Neuronal stem cell (in vitro differentiated cells): ENCODE measurements at regions not wholly inside any gene's neighbourhood (a gene's known extent, or its start where the extent isn't known, plus 50 kb on each side); places are given as distances from the start of the nearest gene placed in this dataset.

Experiments used
- DNase-seq: peaks from one replicate; pipeline ENCODE4 v3.0.0-alpha.2; 2013; ENCODE audit warnings: low spot score
- H2AFZ ChIP-seq: one replicate; pipeline ENCODE4 v1.6.1; 2013; ENCODE audit warnings: mild to moderate bottlenecking, low read length, inconsistent platforms
- H2AK5ac ChIP-seq: 2 replicates; pipeline ENCODE4 v1.6.1; 2013; ENCODE audit warnings: low read depth, mild to moderate bottlenecking, inconsistent platforms, low read length, moderate library complexity, mixed read lengths
- H2BK120ac ChIP-seq: 2 replicates; pipeline ENCODE4 v1.6.1; 2013; ENCODE audit warnings: low read depth, mild to moderate bottlenecking, inconsistent platforms, low read length, moderate library complexity, mixed read lengths
- H2BK12ac ChIP-seq: one replicate; pipeline ENCODE4 v1.6.1; 2013; ENCODE audit warnings: low read length, inconsistent platforms
- H2BK15ac ChIP-seq: 2 replicates; pipeline ENCODE4 v1.6.1; 2013; ENCODE audit warnings: mild to moderate bottlenecking, low read length, inconsistent platforms, mixed read lengths
- H2BK5ac ChIP-seq: one replicate; pipeline ENCODE4 v1.6.1; 2013; ENCODE audit warnings: inconsistent platforms, mild to moderate bottlenecking, low read length, moderate library complexity
- H3K14ac ChIP-seq: one replicate; pipeline ENCODE4 v1.6.1; 2013; ENCODE audit warnings: low read length, inconsistent platforms
- H3K18ac ChIP-seq: 2 replicates; pipeline ENCODE4 v1.6.1; 2013; ENCODE audit warnings: low read length, inconsistent platforms
- H3K23ac ChIP-seq: 2 replicates; pipeline ENCODE4 v1.6.1; 2013; ENCODE audit warnings: low read depth, mild to moderate bottlenecking, mixed read lengths, low read length, inconsistent platforms; ENCODE audit not compliant: poor library complexity
- H3K27ac ChIP-seq: replicated peaks from 3 replicates; pipeline ENCODE4 v1.5.1; 2013; ENCODE audit warnings: low read length, inconsistent platforms
- H3K27me3 ChIP-seq, 3 experiments: 2 replicates each; pipeline ENCODE4 v1.6.1; 2013; ENCODE audit warnings: low read length in 3 of 3, mild to moderate bottlenecking in 2 of 3, inconsistent platforms in 1 of 3, low read depth in 1 of 3, mixed read lengths in 1 of 3, moderate library complexity in 1 of 3; ENCODE audit not compliant: control insufficient read depth in 3 of 3, insufficient read depth in 3 of 3
- H3K36me3 ChIP-seq, 2 donors: replicated peaks in 1 of 2; 2 replicates each; pipeline ENCODE4 v1.6.1; 2013; ENCODE audit warnings: low read length in 2 of 2; ENCODE audit not compliant: control insufficient read depth in 2 of 2, insufficient read depth in 2 of 2
- H3K4ac ChIP-seq: 2 replicates; pipeline ENCODE4 v1.6.1; 2013; ENCODE audit warnings: inconsistent platforms, mild to moderate bottlenecking, low read length, moderate library complexity
- H3K4me1 ChIP-seq, 2 donors: 1 replicate in 1 of 2; 2 replicates in 1 of 2; pipeline ENCODE4 v1.6.1; 2013; ENCODE audit warnings: low read length in 2 of 2, low read depth in 1 of 2; ENCODE audit not compliant: control insufficient read depth in 2 of 2, insufficient read depth in 1 of 2
- H3K4me2 ChIP-seq: one replicate; pipeline ENCODE4 v1.6.1; 2013; ENCODE audit warnings: mild to moderate bottlenecking, low read length, inconsistent platforms; ENCODE audit not compliant: insufficient read depth, poor library complexity, severe bottlenecking
- H3K4me3 ChIP-seq, 2 donors: 2 replicates each; pipeline ENCODE4 v1.5.1; 2013; ENCODE audit warnings: low read length in 2 of 2, mild to moderate bottlenecking in 2 of 2, inconsistent platforms in 1 of 2, moderate library complexity in 1 of 2
- H3K79me1 ChIP-seq: one replicate; pipeline ENCODE4 v1.6.1; 2013; ENCODE audit warnings: low read depth, mild to moderate bottlenecking, inconsistent platforms, low read length, moderate library complexity
- H3K9ac ChIP-seq: one replicate; pipeline ENCODE4 v1.6.1; 2013; ENCODE audit warnings: mild to moderate bottlenecking, low read depth, low read length, inconsistent platforms; ENCODE audit not compliant: poor library complexity
- H3K9me3 ChIP-seq, 2 donors: replicated peaks in 1 of 2; 2 replicates each; pipeline versions ENCODE3 to v1.6.1; 2013; ENCODE audit warnings: low read length in 2 of 2, mild to moderate bottlenecking in 2 of 2, inconsistent platforms in 1 of 2, low read depth in 1 of 2, mixed read lengths in 1 of 2, moderate library complexity in 1 of 2; ENCODE audit not compliant: control insufficient read depth in 2 of 2, insufficient read depth in 1 of 2
- H4K8ac ChIP-seq: one replicate; pipeline ENCODE4 v1.6.1; 2013; ENCODE audit warnings: low read depth, mild to moderate bottlenecking, inconsistent platforms, low read length, moderate library complexity
- H4K91ac ChIP-seq: one replicate; pipeline ENCODE4 v1.6.1; 2013; ENCODE audit warnings: low read length, low read depth, mild to moderate bottlenecking, inconsistent platforms; ENCODE audit not compliant: poor library complexity
- WGBS, 2 donors: extraction: QIAGEN DNeasy Blood & Tissue Kit; methylation state at CpG; one replicate each; pipeline ENCODE4 v1.1.7; 2013; ENCODE audit warnings: missing lambda C conversion rate in 2 of 2, mixed read lengths in 1 of 2; ENCODE audit not compliant: insufficient read length in 2 of 2, insufficient replicate concordance in 1 of 2; ENCODE audit errors: extremely low coverage in 2 of 2; 5-methylcytosine and 5-hydroxymethylcytosine counted together

GRCh38 chr2:167368371-167368770 is 480.1 kb downstream of the XIRP2 start:
- Histone ChIP-seq H4K8ac (no peak overlapping the region), H3K4ac (no peak overlapping the region), H3K18ac (no peak overlapping the region), H3K27me3 (no peaks in the 10 kb centered on the region), H3K14ac (no peak overlapping the region), H3K23ac (no peak overlapping the region), H3K79me1 (no peaks in the 10 kb centered on the region), H3K9ac (no peak overlapping the region), H3K4me2 (no peak overlapping the region), H2BK120ac (no peak overlapping the region), H3K4me3 (no peak overlapping the region), H2BK12ac (no peak overlapping the region), H2BK15ac (no peak overlapping the region), H2BK5ac (no peak overlapping the region), H3K4me1 (no peaks in the 10 kb centered on the region), H4K91ac (no peak overlapping the region), H3K36me3 (no peaks in the 10 kb centered on the region), H2AFZ (no peak overlapping the region), H2AK5ac (no peak overlapping the region), H3K9me3 (no peaks in the 10 kb centered on the region), H3K27ac (no peak overlapping the region)
- DNase-seq = no peak
- no CpG with 5 or more reads among the region's 3 CpGs for WGBS, 2 donors

DNA sequence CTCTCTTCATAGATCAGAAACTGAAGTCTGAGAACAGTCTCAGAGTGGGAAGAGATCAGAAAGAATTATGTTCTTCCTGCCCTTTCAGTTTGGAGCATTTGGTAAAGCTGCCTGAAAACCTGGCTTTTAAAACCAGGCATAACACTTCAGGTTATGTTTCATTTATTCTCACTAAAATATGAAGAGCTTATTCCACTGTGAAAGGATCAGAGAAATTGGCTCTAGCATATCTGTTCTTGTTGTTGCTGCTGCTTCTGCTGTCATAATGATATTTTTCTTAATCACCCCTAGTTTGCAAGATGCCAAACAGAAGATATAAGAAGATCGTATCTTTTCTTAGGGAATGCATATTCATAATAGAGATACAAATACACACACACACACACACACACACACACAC is 476.9 kb downstream of the XIRP2 start:
- no peak for DNase-seq
- H4K8ac ChIP-seq = no peak overlapping the region
- H3K9ac ChIP-seq = no peak overlapping the region

DNA sequence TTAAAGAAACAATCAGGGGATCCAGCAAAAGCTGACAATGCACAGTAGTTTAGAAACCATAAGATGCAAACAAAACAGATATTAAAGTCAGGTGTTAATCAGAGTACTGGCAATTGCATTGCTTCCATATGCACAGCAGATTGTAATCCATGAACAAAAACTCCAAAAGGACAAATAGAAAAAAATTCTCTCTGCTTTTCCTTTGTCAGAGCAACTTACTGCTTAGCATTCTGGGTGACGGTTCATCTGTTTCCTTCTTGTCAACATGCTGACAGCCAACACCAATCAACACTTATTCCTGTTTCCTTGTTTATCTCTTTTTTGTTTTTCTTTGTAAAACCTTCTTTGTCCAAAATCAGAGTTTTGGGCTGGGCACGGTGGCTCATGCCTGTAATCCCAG is 473.1 kb downstream of the XIRP2 start:
- Histone ChIP-seq H3K9ac (no peak overlapping the region), H2BK12ac (no peak overlapping the region), H3K14ac (no peak overlapping the region), H2BK5ac (no peak overlapping the region), H3K4me1 (no peaks in the 10 kb centered on the region), H3K27me3 (no peaks in the 10 kb centered on the region), H3K4me2 (no peak overlapping the region), H3K18ac (no peak overlapping the region), H3K27ac (no peak overlapping the region), H2BK15ac (no peak overlapping the region), H4K91ac (no peak overlapping the region), H3K79me1 (no peaks in the 10 kb centered on the region), H3K9me3 (no peaks in the 10 kb centered on the region), H4K8ac (no peak overlapping the region), H3K36me3 (no peaks in the 10 kb centered on the region), H3K23ac (no peak overlapping the region), H3K4me3 (no peak overlapping the region), H2AFZ (no peak overlapping the region), H2BK120ac (no peak overlapping the region), H3K4ac (no peak overlapping the region), H2AK5ac (no peak overlapping the region)
- WGBS, 2 donors = no CpG with 5 or more reads among the region's 2 CpGs
- DNase-seq = no peak

More for the DNA sequence above, 476.9 kb downstream of the XIRP2 start:
- Histone ChIP-seq H3K4ac (no peak overlapping the region), H3K4me1 (no peaks in the 10 kb centered on the region), H3K4me2 (no peak overlapping the region), H2AK5ac (no peak overlapping the region), H2BK120ac (no peak overlapping the region), H2BK12ac (no peak overlapping the region), H2BK5ac (no peak overlapping the region), H3K9me3 (no peaks in the 10 kb centered on the region), H3K4me3 (no peak overlapping the region), H3K27me3 (no peaks in the 10 kb centered on the region), H2BK15ac (no peak overlapping the region), H3K23ac (no peak overlapping the region), H3K79me1 (no peaks in the 10 kb centered on the region), H3K36me3 (no peaks in the 10 kb centered on the region), H3K14ac (no peak overlapping the region), H2AFZ (no peak overlapping the region), H4K91ac (no peak overlapping the region), H3K18ac (no peak overlapping the region), H3K27ac (no peak overlapping the region)
- WGBS, 2 donors = no CpG with 5 or more reads among the region's 1 CpG

DNA sequence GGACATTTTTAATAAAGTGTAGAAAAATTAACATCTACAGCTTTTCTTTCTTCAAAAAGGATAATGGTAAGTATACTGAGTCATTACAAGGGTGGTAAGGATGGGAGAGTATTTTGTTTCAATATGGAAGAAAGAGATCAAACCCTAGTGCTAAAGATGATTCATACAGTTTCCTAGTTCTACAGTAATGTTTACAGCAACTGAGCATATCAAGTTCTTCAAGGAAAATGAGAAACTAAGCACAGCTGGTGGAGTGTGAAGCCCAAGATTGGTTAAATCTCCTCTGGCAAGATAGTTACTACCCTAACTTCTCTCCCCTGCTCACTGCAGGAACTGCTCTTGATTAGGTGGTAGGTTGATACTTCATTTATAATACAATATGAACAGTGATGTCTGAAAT is 467.5 kb downstream of the XIRP2 start:
- Histone ChIP-seq H2AFZ (no peak overlapping the region), H4K91ac (no peak overlapping the region), H3K4ac (no peak overlapping the region), H3K27ac (no peak overlapping the region), H2BK12ac (no peak overlapping the region), H3K79me1 (no peaks in the 10 kb centered on the region), H3K9ac (no peak overlapping the region), H3K9me3 (no peaks in the 10 kb centered on the region), H3K4me3 (no peak overlapping the region), H4K8ac (no peak overlapping the region), H2BK15ac (no peak overlapping the region), H3K4me1 (no peaks in the 10 kb centered on the region), H3K4me2 (no peak overlapping the region), H3K14ac (no peak overlapping the region), H2BK120ac (no peak overlapping the region), H3K36me3 (no peaks in the 10 kb centered on the region), H2AK5ac (no peak overlapping the region), H3K27me3 (no peaks in the 10 kb centered on the region), H2BK5ac (no peak overlapping the region), H3K23ac (no peak overlapping the region), H3K18ac (no peak overlapping the region)
- no peak for DNase-seq
